Heart left ventricle (tissue), 16 donors: ENCODE measurements at regions not wholly inside any gene's neighbourhood (a gene's known extent, or its start where the extent isn't known, plus 50 kb on each side); places are given as distances from the start of the nearest gene placed in this dataset.

Source experiments
- ATAC-seq, 4 donors: fragments of 200-7000 bp; cut with Tn5 transposase; one replicate each; pipeline ENCODE4 v1.9.1; 2020 to 2022; ENCODE audit warnings: moderate library complexity in 4 of 4, mild to moderate bottlenecking in 3 of 4, moderate number of reproducible peaks in 1 of 4
- DNase-seq, 5 donors: peaks; one replicate each; pipeline ENCODE4 v3.0.0-alpha.2; 2020
- H3K27ac ChIP-seq, 12 donors: fragments of 200-600 bp; sonication (generic) in 4 of 12; one replicate each; pipeline versions ENCODE4 v1.5.0 to v1.8.0; 2016 to 2022; ENCODE audit warnings: mild to moderate bottlenecking in 2 of 12
- H3K27me3 ChIP-seq, 9 donors: fragments of 200-600 bp; sonication (generic) in 2 of 9; one replicate each; pipeline versions ENCODE4 v1.5.1 to v1.8.0; 2016 to 2022; ENCODE audit warnings: mild to moderate bottlenecking in 3 of 9
- H3K36me3 ChIP-seq, 9 donors: fragments of 200-600 bp; sonication (generic) in 2 of 9; one replicate each; pipeline versions ENCODE4 v1.5.0 to v1.8.0; 2018 to 2022; ENCODE audit warnings: mild to moderate bottlenecking in 2 of 9
- H3K4me1 ChIP-seq, 12 donors: fragments of 200-600 bp; sonication (generic) in 4 of 12; one replicate each; pipeline versions ENCODE4 v1.5.0 to v1.8.0; 2016 to 2022; ENCODE audit warnings: mild to moderate bottlenecking in 3 of 12
- H3K4me3 ChIP-seq, 12 donors: fragments of 200-600 bp; sonication (generic) in 4 of 12; one replicate each; pipeline versions ENCODE4 v1.5.0 to v1.8.0; 2017 to 2022; ENCODE audit warnings: mild to moderate bottlenecking in 9 of 12, moderate library complexity in 4 of 12
- H3K9me3 ChIP-seq, 12 donors: fragments of 200-600 bp; sonication (generic) in 4 of 12; one replicate each; pipeline versions ENCODE4 v1.5.0 to v1.8.0; 2016 to 2022; ENCODE audit warnings: mild to moderate bottlenecking in 1 of 12
- POLR2A ChIP-seq, 2 donors: fragments of 450-650 bp; IDR thresholded peaks; one replicate each; pipeline ENCODE4 v1.6.1; 2017; ENCODE audit warnings: antibody characterized with exemption in 2 of 2, mild to moderate bottlenecking in 2 of 2, moderate library complexity in 2 of 2
- WGBS, 4 donors: extraction: QIAGEN DNeasy Blood & Tissue Kit in 2 of 4; methylation state at CpG; one replicate each; pipeline versions ENCODE4 v1.1.5 to v1.1.7; 2013 to 2018; 5-methylcytosine and 5-hydroxymethylcytosine counted together
- intact Hi-C, 10 donors: fragments of 100-400 bp; cut with DNase I; formaldehyde crosslinking; loops; one replicate each; pipeline versions ENCODE4 v1.11.1 to v1.14.2; 2022
- TF ChIP-seq, protein P1 (sequence below), 12 donors: fragments of 200-600 bp; sonication (generic) in 4 of 12; IDR thresholded peaks; one replicate each; pipeline versions ENCODE4 v1.5.0 to v1.8.0; 2018 to 2022; ENCODE audit warnings: antibody characterized with exemption in 12 of 12, mild to moderate bottlenecking in 5 of 12
- donor health status: ischemic (EF 13 %, LVEDD 7.1; RV severe dilation, severe dysfunction).
- donor health status: healthy with polysubstance abuse.
- donor health status: DM: no; HTN: yes; CAD: no.
- donor health status: DM: no; HTN: no; CAD: no.
- donor health status: ischemic (EF 25% LVEDD 6.9; RV normal size, moderate dysfunction).
- donor health status: ischemic (EF 25% LVEDD 5.7; RV mildly dilated, moderate dysfunction).
- donor health status: healthy.
- donor health status: DM: yes; HTN: yes; CAD: no.
- donor health status: ischemic (EF 35%, LVEDD 5.7; RV mildly dilated, moderate dysfunction).
- donor health status: nonischemic (EF 11% LVEDD 7.7; RV severe dilation, severe dysfunction).
- donor health status: DM: yes; HTN: yes; CAD: no.
- donor health status: PGD.
- donor health status: ischemic (EF 29% LVEDD 5.4; RV normal size, mild dysfunction).
- donor health status: nonischemic (EF 23%, LVEDD 6.1; RV moderate dilation, normal function).

DNA sequence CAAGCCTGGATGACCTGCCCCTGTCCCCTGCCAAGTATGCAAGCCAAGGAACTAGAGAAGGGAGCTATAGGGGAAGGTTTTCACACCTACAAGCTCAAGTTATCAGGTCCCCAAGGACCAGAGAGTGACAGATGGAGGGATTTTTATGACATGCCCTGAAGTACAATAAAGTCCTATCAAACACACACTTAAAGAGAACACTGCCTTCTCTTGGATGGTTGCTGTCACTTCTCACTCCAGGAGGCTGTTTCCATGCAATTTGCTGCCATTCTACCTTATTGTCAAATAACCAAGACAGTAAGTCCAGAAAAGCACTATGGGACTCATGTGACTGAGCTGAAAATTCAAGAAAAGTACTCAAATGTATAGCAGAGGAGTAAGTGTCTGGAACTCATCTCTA, 76.6 kb upstream of the DDX18 start:
- DNase-seq (no peak), ATAC-seq (no peak)
- Histone ChIP-seq H3K4me1 (no peaks in the 10 kb centered on the region), H3K27ac (no peak overlapping the region), H3K4me3 (no peak overlapping the region), H3K9me3 (peaks cover 0 to 5% (median 0%) of the 10 kb centered on the region in 12 donors), H3K36me3 (no peaks in the 10 kb centered on the region), H3K27me3 (no peaks in the 10 kb centered on the region)
- no peak for TF ChIP-seq POLR2A (IDR thresholded peaks at IDR 0.05)
- TF ChIP-seq, protein P1, sequence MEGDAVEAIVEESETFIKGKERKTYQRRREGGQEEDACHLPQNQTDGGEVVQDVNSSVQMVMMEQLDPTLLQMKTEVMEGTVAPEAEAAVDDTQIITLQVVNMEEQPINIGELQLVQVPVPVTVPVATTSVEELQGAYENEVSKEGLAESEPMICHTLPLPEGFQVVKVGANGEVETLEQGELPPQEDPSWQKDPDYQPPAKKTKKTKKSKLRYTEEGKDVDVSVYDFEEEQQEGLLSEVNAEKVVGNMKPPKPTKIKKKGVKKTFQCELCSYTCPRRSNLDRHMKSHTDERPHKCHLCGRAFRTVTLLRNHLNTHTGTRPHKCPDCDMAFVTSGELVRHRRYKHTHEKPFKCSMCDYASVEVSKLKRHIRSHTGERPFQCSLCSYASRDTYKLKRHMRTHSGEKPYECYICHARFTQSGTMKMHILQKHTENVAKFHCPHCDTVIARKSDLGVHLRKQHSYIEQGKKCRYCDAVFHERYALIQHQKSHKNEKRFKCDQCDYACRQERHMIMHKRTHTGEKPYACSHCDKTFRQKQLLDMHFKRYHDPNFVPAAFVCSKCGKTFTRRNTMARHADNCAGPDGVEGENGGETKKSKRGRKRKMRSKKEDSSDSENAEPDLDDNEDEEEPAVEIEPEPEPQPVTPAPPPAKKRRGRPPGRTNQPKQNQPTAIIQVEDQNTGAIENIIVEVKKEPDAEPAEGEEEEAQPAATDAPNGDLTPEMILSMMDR (IDR thresholded peaks at IDR 0.05): no peak
- intact Hi-C loops: no loop called here

- H3K4me1 ChIP-seq: no peaks in the 10 kb centered on the region
- peaks cover 0 to 5% (median 0%) of the 10 kb centered on the region in 12 donors for H3K9me3 ChIP-seq
- DNase-seq: no peak
- intact Hi-C loops: no loop called here
- no peaks in the 10 kb centered on the region for H3K27me3 ChIP-seq
- no peak overlapping the region for H3K27ac ChIP-seq
- no peak for ATAC-seq
- TF ChIP-seq, protein P1 (IDR thresholded peaks at IDR 0.05): no peak
- no peak for TF ChIP-seq POLR2A (IDR thresholded peaks at IDR 0.05)
- H3K36me3 ChIP-seq: no peaks in the 10 kb centered on the region
- H3K4me3 ChIP-seq: no peak overlapping the region
- WGBS, 4 donors: 54 to 66% (median 61%) methylated on average over 2 of the region's 2 CpGs
These were observed 75.3 kb upstream of the DDX18 start for GRCh38 chr2:117738991-117739839.

DNA sequence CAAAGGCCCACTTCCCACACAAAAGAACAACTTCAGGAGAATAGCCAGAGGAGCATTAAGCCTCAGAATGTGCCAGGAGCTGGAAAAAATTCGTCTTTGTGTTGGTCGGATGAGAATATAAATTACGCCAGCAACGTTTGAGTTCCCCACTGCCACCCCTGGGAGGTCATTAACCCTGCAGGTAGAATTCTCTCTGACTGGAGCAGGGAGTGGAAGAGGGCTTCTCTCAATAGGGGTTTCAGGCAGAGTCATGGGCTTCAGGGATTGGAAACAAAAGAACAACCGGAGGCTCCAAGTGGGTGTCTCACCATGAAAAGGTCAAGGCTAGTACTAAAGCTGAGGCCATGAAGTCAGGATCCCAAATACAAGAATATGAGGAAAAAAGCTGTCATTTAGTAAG, 69.0 kb upstream of the DDX18 start:
- WGBS, 4 donors: 58 to 63% (median 60%) methylated on average over 5 of the region's 5 CpGs
- Histone ChIP-seq H3K27ac (no peak overlapping the region), H3K36me3 (no peaks in the 10 kb centered on the region), H3K4me1 (no peaks in the 10 kb centered on the region), H3K9me3 (no peaks in the 10 kb centered on the region), H3K4me3 (no peak overlapping the region), H3K27me3 (no peaks in the 10 kb centered on the region)
- DNase-seq (no peak), ATAC-seq (no peak)
- intact Hi-C loops: no loop called here
- TF ChIP-seq POLR2A (IDR thresholded peaks at IDR 0.05): no peak
- TF ChIP-seq, protein P1 (IDR thresholded peaks at IDR 0.05): no peak

DNA sequence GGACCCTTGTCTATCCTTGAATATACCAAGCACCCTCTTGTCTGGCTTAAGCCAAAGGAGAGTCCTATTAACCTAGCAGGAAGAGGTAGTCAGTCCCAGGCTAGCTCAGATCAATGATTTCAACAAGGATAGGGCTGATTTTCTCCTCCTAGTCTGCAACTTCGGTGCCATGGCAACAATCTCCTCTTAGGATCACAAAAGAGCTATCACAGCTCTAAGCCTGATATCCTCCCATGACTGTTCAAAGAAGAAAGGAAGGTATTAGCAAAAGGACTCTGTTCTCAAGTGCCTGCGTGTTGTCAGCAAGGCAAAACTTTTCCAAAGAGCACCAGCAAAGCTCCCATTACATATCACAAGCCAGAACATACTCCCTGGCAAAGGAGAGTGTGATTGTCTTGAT, 58.7 kb upstream of the DDX18 start:
- no peaks in the 10 kb centered on the region for H3K27me3 ChIP-seq
- WGBS, 4 donors: 60 to 72% (median 66%) methylated on average over 2 of the region's 2 CpGs
- H3K27ac ChIP-seq: no peak overlapping the region
- no peak overlapping the region for H3K4me3 ChIP-seq
- intact Hi-C loops: no loop called here
- H3K4me1 ChIP-seq: no peaks in the 10 kb centered on the region
- no peaks in the 10 kb centered on the region for H3K36me3 ChIP-seq
- DNase-seq (no peak), ATAC-seq (no peak)
- H3K9me3 ChIP-seq: peaks cover 0 to 16% (median 0%) of the 10 kb centered on the region in 12 donors
- TF ChIP-seq, protein P1 (IDR thresholded peaks at IDR 0.05): no peak
- no peak for TF ChIP-seq POLR2A (IDR thresholded peaks at IDR 0.05)
